Gastroesophageal sphincter (tissue), 3 donors: ENCODE measurements at regions not wholly inside any gene's neighbourhood (a gene's known extent, or its start where the extent isn't known, plus 50 kb on each side); places are given as distances from the start of the nearest gene placed in this dataset.

Source experiments
- CTCF ChIP-seq, 4 experiments: fragments of 200-600 bp in 2 of 4; fragments of 450-650 bp in 2 of 4; sonication (generic) in 1 of 4; IDR thresholded peaks; one replicate each; pipeline ENCODE4 v1.5.1; 2017 to 2019; ENCODE audit warnings: antibody characterized with exemption in 4 of 4, mild to moderate bottlenecking in 2 of 4, moderate library complexity in 2 of 4
- POLR2AphosphoS5 ChIP-seq: sonication (generic); formaldehyde crosslinking; IDR thresholded peaks from one replicate; pipeline ENCODE4 v1.6.1; 2017; ENCODE audit warnings: antibody characterized with exemption

GRCh38 chr6:106869203-106869602 is 105.3 kb downstream of the CD24 start:
- TF ChIP-seq POLR2AphosphoS5, result no peak
- no peak for TF ChIP-seq CTCF (IDR thresholded peaks at IDR 0.05)
